GM23248 (cell line): ENCODE measurements at regions not wholly inside any gene's neighbourhood (a gene's known extent, or its start where the extent isn't known, plus 50 kb on each side); places are given as distances from the start of the nearest gene placed in this dataset.

Experiments used
- EZH2 ChIP-seq: fragments of 200-600 bp; sonication (generic); IDR thresholded peaks from 2 replicates; pipeline ENCODE4 v1.6.1; 2018; ENCODE audit warnings: antibody characterized with exemption, mild to moderate bottlenecking; ENCODE audit not compliant: insufficient read depth, poor library complexity, severe bottlenecking
- EZH2phosphoT487 ChIP-seq: fragments of 200-600 bp; sonication (generic); IDR thresholded peaks from 2 replicates; pipeline ENCODE4 v1.6.1; 2018; ENCODE audit warnings: antibody characterized with exemption, moderate library complexity, mild to moderate bottlenecking, low read depth; ENCODE audit not compliant: insufficient read depth

DNA sequence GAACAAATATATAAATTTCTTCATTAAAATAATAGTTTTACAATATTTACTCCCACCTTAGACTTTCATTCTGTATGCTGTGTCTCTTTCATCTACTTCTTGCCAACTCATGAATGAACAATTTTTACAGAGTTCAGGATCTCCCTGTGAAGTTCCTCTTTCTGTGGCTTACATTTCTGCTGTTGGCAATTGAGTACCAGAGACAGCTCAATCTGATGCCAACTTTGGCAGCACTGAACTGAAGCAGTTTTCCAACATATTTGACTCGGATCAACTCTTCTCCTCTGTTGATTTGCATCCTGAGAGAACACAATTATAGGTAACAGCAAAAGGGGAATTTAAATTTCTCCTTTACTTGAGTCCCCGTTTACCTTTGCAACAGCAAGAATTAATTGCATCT lies 1262.2 kb downstream of the EFNA5 start:
- TF ChIP-seq EZH2: no peak
- no peak for TF ChIP-seq EZH2phosphoT487
